ENCODE measurements at regions not wholly inside any gene's neighbourhood (a gene's known extent, or its start where the extent isn't known, plus 50 kb on each side); places are given as distances from the start of the nearest gene placed in this dataset.
"Not testable (repeated sequence)": the region's sequence is repeated elsewhere in the genome, so short reads cannot be mapped to it uniquely, and the experiment has no call there.

DNA sequence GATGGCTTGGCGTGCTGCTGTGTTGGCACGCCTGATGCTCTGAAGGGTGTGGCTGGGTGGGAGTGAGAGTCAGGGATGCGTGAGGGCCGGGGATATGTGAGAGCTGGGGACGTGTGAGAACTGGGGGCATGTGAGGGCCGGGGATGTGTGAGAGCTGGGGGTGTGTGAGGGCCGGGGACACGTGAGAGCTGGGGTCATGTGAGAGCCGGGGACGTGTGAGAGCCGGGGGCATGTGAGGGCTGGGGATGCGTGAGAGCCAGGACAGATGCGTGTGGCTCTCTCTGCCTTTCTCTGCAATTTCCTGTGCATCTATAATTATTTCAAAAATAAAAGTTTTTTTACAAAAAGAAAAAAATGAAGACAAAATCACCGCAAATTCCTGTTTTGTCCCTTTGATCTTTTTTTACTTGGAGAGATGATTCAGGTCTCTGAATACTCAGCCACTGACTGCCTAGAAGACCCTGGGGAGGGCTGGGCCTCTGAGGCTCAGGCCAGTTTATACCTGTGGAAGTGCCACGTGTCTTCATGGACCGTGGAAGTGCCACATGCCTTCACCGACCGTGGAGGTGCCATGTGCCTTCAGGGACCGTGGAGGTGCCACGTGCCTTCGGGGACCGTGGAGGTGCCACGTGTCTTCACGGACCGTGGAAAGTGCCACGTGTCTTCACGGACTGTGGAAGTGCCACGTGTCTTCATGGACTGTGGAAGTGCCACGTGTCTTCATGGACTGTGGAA is 170.4 kb downstream of the LAT start:
- TF ChIP-seq, protein P1, sequence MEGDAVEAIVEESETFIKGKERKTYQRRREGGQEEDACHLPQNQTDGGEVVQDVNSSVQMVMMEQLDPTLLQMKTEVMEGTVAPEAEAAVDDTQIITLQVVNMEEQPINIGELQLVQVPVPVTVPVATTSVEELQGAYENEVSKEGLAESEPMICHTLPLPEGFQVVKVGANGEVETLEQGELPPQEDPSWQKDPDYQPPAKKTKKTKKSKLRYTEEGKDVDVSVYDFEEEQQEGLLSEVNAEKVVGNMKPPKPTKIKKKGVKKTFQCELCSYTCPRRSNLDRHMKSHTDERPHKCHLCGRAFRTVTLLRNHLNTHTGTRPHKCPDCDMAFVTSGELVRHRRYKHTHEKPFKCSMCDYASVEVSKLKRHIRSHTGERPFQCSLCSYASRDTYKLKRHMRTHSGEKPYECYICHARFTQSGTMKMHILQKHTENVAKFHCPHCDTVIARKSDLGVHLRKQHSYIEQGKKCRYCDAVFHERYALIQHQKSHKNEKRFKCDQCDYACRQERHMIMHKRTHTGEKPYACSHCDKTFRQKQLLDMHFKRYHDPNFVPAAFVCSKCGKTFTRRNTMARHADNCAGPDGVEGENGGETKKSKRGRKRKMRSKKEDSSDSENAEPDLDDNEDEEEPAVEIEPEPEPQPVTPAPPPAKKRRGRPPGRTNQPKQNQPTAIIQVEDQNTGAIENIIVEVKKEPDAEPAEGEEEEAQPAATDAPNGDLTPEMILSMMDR (IDR thresholded peaks at IDR 0.05), result not testable (repeated sequence)
- not testable (repeated sequence) for TF ChIP-seq POLR2A (IDR thresholded peaks at IDR 0.05)

All from transverse colon (tissue), 3 donors.